ENCODE measurements at regions not wholly inside any gene's neighbourhood (a gene's known extent, or its start where the extent isn't known, plus 50 kb on each side); places are given as distances from the start of the nearest gene placed in this dataset.

- Histone ChIP-seq H3K27ac (no peak overlapping the region), H3K9me3 (peaks cover 0 to 15% (median 0%) of the 10 kb centered on the region in 3 donors), H3K4me1 (no peaks in the 10 kb centered on the region), H3K36me3 (no peaks in the 10 kb centered on the region), H3K27me3 (no peaks in the 10 kb centered on the region), H3K4me3 (no peak overlapping the region)
- no peak for TF ChIP-seq POLR2A (IDR thresholded peaks at IDR 0.05)
- no peak for TF ChIP-seq CTCF (IDR thresholded peaks at IDR 0.05)
- ATAC-seq, result no peak
- WGBS, 2 donors (ENCODE audit: low coverage in 1 of 2), result 0 to 5% methylated on average over 1 to 3 of the region's 3 CpGs
Observed at GRCh38 chr16:47787696-47788095, 326.6 kb downstream of the PHKB start.

DNA sequence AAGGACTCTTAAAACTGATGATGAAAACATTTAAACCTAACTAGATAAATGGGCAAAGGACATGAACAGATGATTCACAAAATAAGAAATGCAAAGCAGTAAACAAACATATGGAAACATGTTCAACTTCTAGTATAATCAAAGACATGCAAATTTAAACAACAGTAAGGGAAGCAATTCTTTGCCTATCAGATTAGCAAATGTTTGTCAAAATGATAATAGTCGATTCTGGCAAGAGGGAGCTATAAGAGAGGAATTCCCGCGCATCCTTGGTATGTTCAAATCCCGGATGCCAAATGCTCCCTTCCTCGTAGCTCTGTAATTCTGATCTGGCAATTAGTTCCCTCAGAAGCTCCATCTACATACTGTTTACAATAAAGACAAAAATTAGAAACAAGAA, 320.5 kb downstream of the PHKB start:
- ATAC-seq, result no peak
- 78 to 84% methylated on average over 5 of the region's 5 CpGs for WGBS, 2 donors (ENCODE audit: low coverage in 1 of 2)
- Histone ChIP-seq H3K9me3 (no peaks in the 10 kb centered on the region), H3K36me3 (no peaks in the 10 kb centered on the region), H3K4me3 (no peak overlapping the region), H3K27me3 (no peaks in the 10 kb centered on the region), H3K27ac (no peak overlapping the region), H3K4me1 (no peaks in the 10 kb centered on the region)
- TF ChIP-seq CTCF (IDR thresholded peaks at IDR 0.05), result no peak
- TF ChIP-seq POLR2AphosphoS5 (IDR thresholded peaks at IDR 0.05), result no peak
- TF ChIP-seq POLR2A (IDR thresholded peaks at IDR 0.05), result no peak
- TF ChIP-seq EP300 (IDR thresholded peaks at IDR 0.05), result no peak

- no peaks in the 10 kb centered on the region for H3K27me3 ChIP-seq
- no peak overlapping the region for H3K4me3 ChIP-seq
- H3K4me1 ChIP-seq, result no peaks in the 10 kb centered on the region
- TF ChIP-seq EP300 (IDR thresholded peaks at IDR 0.05), result no peak
- TF ChIP-seq CTCF (IDR thresholded peaks at IDR 0.05), result no peak
- no peak for TF ChIP-seq POLR2AphosphoS5 (IDR thresholded peaks at IDR 0.05)
- no peak for TF ChIP-seq POLR2A (IDR thresholded peaks at IDR 0.05)
- no peak overlapping the region for H3K27ac ChIP-seq
- no peaks in the 10 kb centered on the region for H3K36me3 ChIP-seq
- H3K9me3 ChIP-seq, result no peaks in the 10 kb centered on the region
- ATAC-seq, result no peak
- WGBS, 2 donors (ENCODE audit: low coverage in 1 of 2), result 67 to 77% methylated on average over 8 of the region's 8 CpGs
Observed at GRCh38 chr16:47780213-47780875, 319.2 kb downstream of the PHKB start.

- ATAC-seq, result no peak
- no peak overlapping the region for H3K27ac ChIP-seq
- H3K27me3 ChIP-seq, result no peaks in the 10 kb centered on the region
- H3K4me3 ChIP-seq, result peak overlapping the region in 1 of 2 donors; percentile 34
- H3K36me3 ChIP-seq, result no peaks in the 10 kb centered on the region
- 0% methylated on average over 1 of the region's 7 CpGs; no CpG with 5 or more reads in 1 of the 2 donors for WGBS, 2 donors (ENCODE audit: low coverage in 1 of 2)
- H3K9me3 ChIP-seq, result peaks cover 0 to 6% (median 0%) of the 10 kb centered on the region in 3 donors
- H3K4me1 ChIP-seq, result no peaks in the 10 kb centered on the region
- TF ChIP-seq CTCF (IDR thresholded peaks at IDR 0.05) (no peak), EP300 (IDR thresholded peaks at IDR 0.05) (no peak), POLR2AphosphoS5 (IDR thresholded peaks at IDR 0.05) (no peak), POLR2A (IDR thresholded peaks at IDR 0.05) (no peak)
Observed at GRCh38 chr16:47779201-47780016, 318.3 kb downstream of the PHKB start.
